ENCODE measurements at regions not wholly inside any gene's neighbourhood (a gene's known extent, or its start where the extent isn't known, plus 50 kb on each side); places are given as distances from the start of the nearest gene placed in this dataset.

DNA sequence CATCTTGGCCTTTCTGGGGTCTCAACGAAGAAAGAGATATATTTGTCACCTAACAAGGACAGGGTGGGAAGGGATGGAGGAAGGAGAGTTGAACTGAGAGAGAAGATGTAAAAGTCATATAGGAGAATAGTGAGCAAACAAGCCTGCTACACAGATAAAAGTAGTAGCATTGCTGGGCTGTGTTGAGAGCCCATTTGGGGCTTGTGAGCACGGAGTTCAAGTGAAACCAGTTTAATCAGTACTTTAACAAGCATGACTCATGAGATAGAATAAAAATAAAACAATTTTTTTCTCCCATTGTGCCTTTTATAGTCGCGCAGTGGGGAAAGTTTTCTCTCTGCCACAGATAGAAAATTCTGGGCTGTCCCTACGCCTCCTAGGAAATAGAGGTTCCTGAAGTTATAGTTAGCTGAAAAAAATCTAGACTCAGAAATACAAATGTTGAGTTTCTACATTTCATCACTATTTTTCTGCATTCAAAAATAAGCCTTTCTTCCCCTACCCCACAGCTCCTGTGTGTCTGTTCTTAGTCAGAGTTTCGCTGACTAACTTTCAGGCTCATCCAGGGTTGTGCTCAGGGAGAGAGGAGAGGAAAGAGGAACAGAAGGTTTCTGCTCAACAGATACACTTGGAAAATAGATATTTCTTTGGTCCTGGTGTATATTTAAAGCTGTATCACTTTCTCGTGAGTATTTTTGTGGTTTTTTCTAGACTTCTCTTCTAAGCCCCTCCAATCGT, 395.8 kb upstream of the ADAMTSL1 start:
- Histone ChIP-seq H3K4me1 (ENCODE audit: low read length) (no peaks in the 10 kb centered on the region), H2AFZ (ENCODE audit: low read length) (no peak overlapping the region), H3K27ac (ENCODE audit: low read length) (no peak overlapping the region), H3K79me2 (ENCODE audit: low read length) (no peaks in the 10 kb centered on the region), H3K4me3 (ENCODE audit: low read length) (no peak overlapping the region), H3K27me3 (ENCODE audit: low read length) (no peaks in the 10 kb centered on the region), H3K9me3 (ENCODE audit: low read length) (no peaks in the 10 kb centered on the region), H3K9me2 (replicated peaks; ENCODE audit: insufficient read depth, low read length) (no peaks in the 10 kb centered on the region), H3K36me3 (ENCODE audit: insufficient read depth, low read length) (no peaks in the 10 kb centered on the region), H4K20me1 (ENCODE audit: insufficient read depth, low read depth, low read length) (no peaks in the 10 kb centered on the region), H3K4me2 (ENCODE audit: low read depth, low read length, poor library complexity, severe bottlenecking) (no peak overlapping the region), H3K9ac (ENCODE audit: low read length) (no peak overlapping the region)
- no peak for DNase-seq

DNA sequence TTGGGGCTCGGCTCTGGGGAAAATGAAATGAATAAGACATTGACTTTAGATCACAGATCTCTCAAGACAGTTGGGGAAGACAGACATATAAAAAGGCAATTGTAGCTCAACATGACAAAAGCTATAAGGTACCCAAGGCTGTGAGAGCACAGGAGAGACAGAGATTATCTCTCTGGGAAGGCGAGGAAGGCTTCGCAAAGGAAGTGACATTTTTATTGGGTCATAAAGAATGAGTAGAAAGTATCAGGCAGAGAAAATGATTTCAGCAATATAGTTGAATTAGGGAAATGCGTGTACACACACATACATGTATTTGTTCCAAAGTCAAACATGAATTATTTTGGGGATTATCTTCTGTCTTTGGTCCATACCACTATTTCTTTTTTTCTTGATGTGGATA, 381.8 kb upstream of the ADAMTSL1 start:
- H3K9me2 ChIP-seq (replicated peaks; ENCODE audit: insufficient read depth, low read length): no peaks in the 10 kb centered on the region
- H3K9me3 ChIP-seq (ENCODE audit: low read length): no peaks in the 10 kb centered on the region
- no peak overlapping the region for H3K9ac ChIP-seq (ENCODE audit: low read length)
- H3K4me3 ChIP-seq (ENCODE audit: low read length): no peak overlapping the region
- no peak for DNase-seq
- no peaks in the 10 kb centered on the region for H3K36me3 ChIP-seq (ENCODE audit: insufficient read depth, low read length)
- H4K20me1 ChIP-seq (ENCODE audit: insufficient read depth, low read depth, low read length): no peaks in the 10 kb centered on the region
- no peaks in the 10 kb centered on the region for H3K79me2 ChIP-seq (ENCODE audit: low read length)
- no peak overlapping the region for H3K27ac ChIP-seq (ENCODE audit: low read length)
- no peaks in the 10 kb centered on the region for H3K27me3 ChIP-seq (ENCODE audit: low read length)
- H3K4me1 ChIP-seq (ENCODE audit: low read length): no peaks in the 10 kb centered on the region
- no peak overlapping the region for H3K4me2 ChIP-seq (ENCODE audit: low read depth, low read length, poor library complexity, severe bottlenecking)
- H2AFZ ChIP-seq (ENCODE audit: low read length): no peak overlapping the region

DNA sequence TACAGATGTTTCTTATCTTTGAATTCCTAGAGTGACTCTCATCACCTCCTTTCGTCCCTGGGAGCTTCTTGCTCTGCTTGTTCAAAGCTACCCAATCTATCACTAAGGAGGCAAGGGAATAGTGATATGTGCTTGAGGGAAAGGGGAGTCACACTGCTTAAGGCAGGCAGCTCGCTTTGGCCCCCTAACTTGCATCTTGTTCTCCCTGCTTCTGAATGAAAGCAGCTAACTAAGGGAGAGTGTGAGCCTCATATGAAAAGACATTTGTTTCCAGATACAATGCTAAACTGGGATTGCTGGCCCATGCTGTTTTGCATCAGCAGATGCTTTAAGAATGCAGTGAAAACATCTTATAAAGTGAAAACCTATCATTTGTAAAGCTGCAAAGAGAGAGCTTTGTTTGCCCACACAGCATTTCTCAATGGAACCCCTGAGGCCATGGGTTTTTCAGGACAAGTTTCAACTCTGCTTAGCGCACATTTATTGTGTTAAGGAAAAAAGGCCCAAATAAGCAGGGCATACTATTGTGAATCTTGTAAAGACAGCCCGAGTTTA, 367.9 kb upstream of the ADAMTSL1 start:
- Histone ChIP-seq H3K27me3 (ENCODE audit: low read length) (no peaks in the 10 kb centered on the region), H3K4me3 (ENCODE audit: low read length) (no peak overlapping the region), H3K27ac (ENCODE audit: low read length) (no peak overlapping the region), H3K9me2 (replicated peaks; ENCODE audit: insufficient read depth, low read length) (no peaks in the 10 kb centered on the region), H3K9me3 (ENCODE audit: low read length) (no peaks in the 10 kb centered on the region), H3K4me1 (ENCODE audit: low read length) (no peaks in the 10 kb centered on the region), H3K79me2 (ENCODE audit: low read length) (no peaks in the 10 kb centered on the region), H3K36me3 (ENCODE audit: insufficient read depth, low read length) (no peaks in the 10 kb centered on the region), H4K20me1 (ENCODE audit: insufficient read depth, low read depth, low read length) (no peaks in the 10 kb centered on the region), H2AFZ (ENCODE audit: low read length) (no peak overlapping the region), H3K4me2 (ENCODE audit: low read depth, low read length, poor library complexity, severe bottlenecking) (no peak overlapping the region), H3K9ac (ENCODE audit: low read length) (no peak overlapping the region)
- no peak for DNase-seq

DNA sequence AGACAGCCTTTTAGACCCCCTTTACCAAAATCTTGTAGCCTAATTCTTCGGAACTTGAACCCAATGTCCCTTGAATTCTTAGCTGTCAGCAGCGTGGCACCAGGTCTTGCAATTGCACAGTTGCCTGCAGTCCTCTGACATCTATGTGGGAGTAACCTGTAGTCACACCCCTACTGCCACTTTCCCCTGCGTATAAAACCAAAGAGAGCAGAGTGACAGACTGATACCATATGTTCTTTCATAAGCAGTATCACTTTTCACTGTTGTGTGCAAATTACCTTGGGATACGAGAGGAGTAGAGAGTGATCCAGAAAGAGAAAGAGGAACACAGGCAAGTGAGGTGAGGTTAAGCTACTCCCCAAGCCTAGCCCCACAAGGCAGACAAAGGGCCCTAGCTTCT, 364.3 kb upstream of the ADAMTSL1 start:
- H3K4me2 ChIP-seq (ENCODE audit: low read depth, low read length, poor library complexity, severe bottlenecking): no peak overlapping the region
- no peak overlapping the region for H3K27ac ChIP-seq (ENCODE audit: low read length)
- no peak overlapping the region for H2AFZ ChIP-seq (ENCODE audit: low read length)
- no peaks in the 10 kb centered on the region for H3K27me3 ChIP-seq (ENCODE audit: low read length)
- H3K9ac ChIP-seq (ENCODE audit: low read length): no peak overlapping the region
- no peak for DNase-seq
- no peaks in the 10 kb centered on the region for H3K36me3 ChIP-seq (ENCODE audit: insufficient read depth, low read length)
- H3K4me3 ChIP-seq (ENCODE audit: low read length): no peak overlapping the region
- no peaks in the 10 kb centered on the region for H3K4me1 ChIP-seq (ENCODE audit: low read length)
- no peaks in the 10 kb centered on the region for H3K9me2 ChIP-seq (replicated peaks; ENCODE audit: insufficient read depth, low read length)
- H4K20me1 ChIP-seq (ENCODE audit: insufficient read depth, low read depth, low read length): no peaks in the 10 kb centered on the region
- H3K9me3 ChIP-seq (ENCODE audit: low read length): no peaks in the 10 kb centered on the region
- no peaks in the 10 kb centered on the region for H3K79me2 ChIP-seq (ENCODE audit: low read length)

DNA sequence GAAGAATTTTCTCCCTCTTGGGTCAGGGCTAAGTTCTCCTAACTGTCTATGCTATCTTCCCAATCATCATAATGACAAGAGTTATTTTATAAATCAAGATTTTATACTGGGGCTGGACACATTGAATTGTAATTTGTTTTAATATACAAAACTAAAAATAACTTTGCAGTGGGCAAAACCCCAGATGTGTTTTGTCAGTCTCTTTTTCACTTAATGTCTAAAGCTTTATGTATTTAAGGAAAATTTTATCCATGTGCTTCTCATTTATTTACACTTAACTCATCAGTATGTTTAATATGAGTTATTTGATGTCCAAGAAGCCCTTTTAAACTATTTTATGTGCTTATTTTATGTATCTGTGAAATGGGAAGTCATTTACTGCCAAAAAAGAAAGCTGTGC, 362.8 kb upstream of the ADAMTSL1 start:
- Histone ChIP-seq H3K4me3 (ENCODE audit: low read length) (no peak overlapping the region), H3K4me1 (ENCODE audit: low read length) (no peaks in the 10 kb centered on the region), H2AFZ (ENCODE audit: low read length) (no peak overlapping the region), H4K20me1 (ENCODE audit: insufficient read depth, low read depth, low read length) (no peaks in the 10 kb centered on the region), H3K4me2 (ENCODE audit: low read depth, low read length, poor library complexity, severe bottlenecking) (no peak overlapping the region), H3K27me3 (ENCODE audit: low read length) (no peaks in the 10 kb centered on the region), H3K9me3 (ENCODE audit: low read length) (no peaks in the 10 kb centered on the region), H3K9ac (ENCODE audit: low read length) (no peak overlapping the region), H3K9me2 (replicated peaks; ENCODE audit: insufficient read depth, low read length) (no peaks in the 10 kb centered on the region), H3K36me3 (ENCODE audit: insufficient read depth, low read length) (no peaks in the 10 kb centered on the region), H3K27ac (ENCODE audit: low read length) (no peak overlapping the region), H3K79me2 (ENCODE audit: low read length) (no peaks in the 10 kb centered on the region)
- no peak for DNase-seq

DNA sequence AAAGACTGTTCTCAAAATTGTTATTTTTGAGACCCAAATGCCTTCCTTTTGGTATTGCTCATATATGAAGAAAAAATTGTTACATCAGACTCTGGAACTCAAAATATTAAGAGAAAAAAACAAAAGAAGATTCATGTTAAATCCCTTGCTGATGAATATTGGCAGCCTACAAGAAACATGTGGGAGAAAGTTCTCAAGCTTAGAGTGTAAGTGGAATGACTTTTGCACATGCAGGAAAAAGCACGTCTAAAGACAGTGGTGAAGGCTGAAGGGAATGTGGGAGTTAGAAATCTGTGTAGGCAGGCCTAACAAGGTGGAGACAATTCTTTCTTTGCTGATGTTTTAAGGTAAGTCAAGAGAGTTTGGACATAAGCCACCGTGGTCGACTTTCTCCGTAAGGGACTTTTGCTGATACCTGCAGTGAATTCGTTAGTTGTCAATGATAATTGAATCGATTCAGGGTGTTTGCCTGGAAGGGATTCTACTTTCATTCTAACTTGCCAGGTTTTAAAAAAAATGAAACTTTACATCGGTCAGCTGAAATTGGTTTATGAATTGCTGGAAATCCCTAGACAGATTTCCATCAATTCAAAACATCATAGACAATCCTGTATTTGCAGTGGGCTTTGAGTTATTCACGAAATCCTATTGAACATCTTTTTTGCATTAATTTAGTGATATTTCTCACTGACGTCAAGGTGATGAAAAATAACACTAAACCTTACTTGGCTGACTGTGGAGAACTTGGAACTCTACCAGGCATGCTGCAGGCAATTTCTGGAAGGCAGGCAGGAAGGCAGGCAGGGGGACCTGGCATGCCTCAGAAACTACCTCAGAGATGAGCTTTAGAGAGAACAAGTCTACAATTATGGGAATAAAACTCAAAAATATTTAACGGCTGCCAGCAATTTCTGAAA, 359.1 kb upstream of the ADAMTSL1 start:
- Histone ChIP-seq H3K9ac (ENCODE audit: low read length) (no peak overlapping the region), H3K4me1 (ENCODE audit: low read length) (no peaks in the 10 kb centered on the region), H3K27me3 (ENCODE audit: low read length) (no peaks in the 10 kb centered on the region), H3K9me2 (replicated peaks; ENCODE audit: insufficient read depth, low read length) (no peaks in the 10 kb centered on the region), H3K4me3 (ENCODE audit: low read length) (no peak overlapping the region), H3K36me3 (ENCODE audit: insufficient read depth, low read length) (no peaks in the 10 kb centered on the region), H3K27ac (ENCODE audit: low read length) (no peak overlapping the region), H3K4me2 (ENCODE audit: low read depth, low read length, poor library complexity, severe bottlenecking) (no peak overlapping the region), H3K79me2 (ENCODE audit: low read length) (no peaks in the 10 kb centered on the region), H3K9me3 (ENCODE audit: low read length) (no peaks in the 10 kb centered on the region), H4K20me1 (ENCODE audit: insufficient read depth, low read depth, low read length) (no peaks in the 10 kb centered on the region), H2AFZ (ENCODE audit: low read length) (no peak overlapping the region)
- DNase-seq: no peak

DNA sequence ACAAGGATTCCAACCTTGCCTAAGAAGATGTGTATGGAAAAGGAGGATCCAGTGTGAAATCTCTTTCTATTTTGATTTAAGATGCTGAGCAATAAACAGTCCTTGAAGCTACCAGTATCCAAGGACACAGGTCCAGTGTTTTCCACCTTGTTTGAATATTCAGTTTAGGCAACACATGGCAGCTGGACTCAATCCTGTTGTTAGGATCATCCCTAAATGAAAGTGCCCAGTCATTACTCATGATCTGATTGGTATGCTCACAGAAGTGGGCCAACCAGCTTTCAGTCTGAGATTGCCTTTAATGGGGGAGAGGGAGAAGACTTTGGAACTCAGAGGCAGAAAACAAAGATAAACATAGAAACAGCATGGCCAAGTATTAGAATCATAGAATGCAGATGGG, 355.7 kb upstream of the ADAMTSL1 start:
- Histone ChIP-seq H3K27ac (ENCODE audit: low read length) (no peak overlapping the region), H3K36me3 (ENCODE audit: insufficient read depth, low read length) (no peaks in the 10 kb centered on the region), H3K9me2 (replicated peaks; ENCODE audit: insufficient read depth, low read length) (no peaks in the 10 kb centered on the region), H3K4me3 (ENCODE audit: low read length) (no peak overlapping the region), H3K9me3 (ENCODE audit: low read length) (no peaks in the 10 kb centered on the region), H3K4me1 (ENCODE audit: low read length) (no peaks in the 10 kb centered on the region), H4K20me1 (ENCODE audit: insufficient read depth, low read depth, low read length) (no peaks in the 10 kb centered on the region), H3K9ac (ENCODE audit: low read length) (no peak overlapping the region), H3K79me2 (ENCODE audit: low read length) (no peaks in the 10 kb centered on the region), H2AFZ (ENCODE audit: low read length) (no peak overlapping the region), H3K4me2 (ENCODE audit: low read depth, low read length, poor library complexity, severe bottlenecking) (no peak overlapping the region), H3K27me3 (ENCODE audit: low read length) (no peaks in the 10 kb centered on the region)
- no peak for DNase-seq

DNA sequence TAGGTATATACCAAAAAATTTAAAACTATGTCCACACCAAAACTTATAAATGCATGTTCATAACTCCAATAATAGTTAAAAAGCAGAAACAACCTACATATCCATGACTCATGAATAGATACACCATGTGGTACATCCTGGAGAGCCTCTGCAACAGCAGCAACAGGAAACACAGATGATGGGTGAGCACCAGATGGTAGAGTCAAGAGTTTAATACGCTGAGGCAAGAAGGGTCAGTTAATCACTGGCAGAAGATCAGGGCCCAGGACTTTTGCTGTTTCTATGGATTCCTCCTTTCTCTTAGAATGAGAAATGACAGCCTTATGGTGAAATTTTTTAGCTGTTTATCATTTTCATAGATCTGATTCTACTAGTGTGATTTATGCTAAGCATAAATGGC, 351.8 kb upstream of the ADAMTSL1 start:
- Histone ChIP-seq H3K27ac (ENCODE audit: low read length) (no peak overlapping the region), H3K9ac (ENCODE audit: low read length) (no peak overlapping the region), H3K4me3 (ENCODE audit: low read length) (no peak overlapping the region), H3K27me3 (ENCODE audit: low read length) (no peaks in the 10 kb centered on the region), H4K20me1 (ENCODE audit: insufficient read depth, low read depth, low read length) (no peaks in the 10 kb centered on the region), H3K4me2 (ENCODE audit: low read depth, low read length, poor library complexity, severe bottlenecking) (no peak overlapping the region), H3K36me3 (ENCODE audit: insufficient read depth, low read length) (no peaks in the 10 kb centered on the region), H3K9me2 (replicated peaks; ENCODE audit: insufficient read depth, low read length) (no peaks in the 10 kb centered on the region), H3K79me2 (ENCODE audit: low read length) (no peaks in the 10 kb centered on the region), H2AFZ (ENCODE audit: low read length) (no peak overlapping the region), H3K9me3 (ENCODE audit: low read length) (no peaks in the 10 kb centered on the region), H3K4me1 (ENCODE audit: low read length) (no peaks in the 10 kb centered on the region)
- no peak for DNase-seq
